ENCODE measurements at regions not wholly inside any gene's neighbourhood (a gene's known extent, or its start where the extent isn't known, plus 50 kb on each side); places are given as distances from the start of the nearest gene placed in this dataset.

DNA sequence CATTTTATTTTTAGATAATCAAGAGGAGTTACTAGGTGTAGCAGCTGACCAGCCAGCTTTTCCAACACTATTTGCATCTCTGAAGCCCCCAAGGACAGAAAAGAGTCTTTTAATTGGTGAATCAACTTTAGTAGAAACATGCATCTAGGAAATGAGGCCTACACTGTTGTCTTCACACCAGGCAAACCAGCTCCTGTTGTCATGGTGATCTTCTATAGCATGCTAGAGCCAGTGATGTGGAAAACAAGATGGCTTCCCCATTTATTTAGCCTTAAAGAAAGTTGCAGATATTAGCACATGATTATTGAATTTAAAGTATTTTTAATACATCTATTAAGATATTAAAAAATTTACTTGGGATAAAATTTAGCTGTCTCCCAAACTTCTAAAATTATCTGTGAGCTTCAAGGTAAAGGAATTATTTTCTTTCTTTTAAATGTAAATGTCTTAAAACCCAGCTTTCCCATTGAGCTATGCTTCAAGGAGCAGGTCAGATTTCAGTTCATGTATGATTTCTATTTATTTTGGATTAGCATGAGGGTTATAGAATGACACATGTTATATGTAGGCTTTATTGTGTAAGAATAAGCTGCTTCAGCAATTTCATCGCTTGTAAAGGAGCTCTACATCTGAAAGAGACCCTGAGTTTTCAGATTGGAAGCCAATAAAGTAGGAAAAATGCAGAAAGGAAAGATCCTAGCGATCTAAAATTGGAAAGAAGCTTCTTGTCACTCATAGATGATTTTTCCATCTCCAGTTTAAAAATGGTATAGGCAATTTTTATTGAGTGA is 564.9 kb upstream of the CITED2 start:
- no peak overlapping the region for H3K4me3 Mint-ChIP-seq
- no peaks in the 10 kb centered on the region for H3K27me3 Mint-ChIP-seq (ENCODE audit: low read depth)
- TF ChIP-seq, protein P1, sequence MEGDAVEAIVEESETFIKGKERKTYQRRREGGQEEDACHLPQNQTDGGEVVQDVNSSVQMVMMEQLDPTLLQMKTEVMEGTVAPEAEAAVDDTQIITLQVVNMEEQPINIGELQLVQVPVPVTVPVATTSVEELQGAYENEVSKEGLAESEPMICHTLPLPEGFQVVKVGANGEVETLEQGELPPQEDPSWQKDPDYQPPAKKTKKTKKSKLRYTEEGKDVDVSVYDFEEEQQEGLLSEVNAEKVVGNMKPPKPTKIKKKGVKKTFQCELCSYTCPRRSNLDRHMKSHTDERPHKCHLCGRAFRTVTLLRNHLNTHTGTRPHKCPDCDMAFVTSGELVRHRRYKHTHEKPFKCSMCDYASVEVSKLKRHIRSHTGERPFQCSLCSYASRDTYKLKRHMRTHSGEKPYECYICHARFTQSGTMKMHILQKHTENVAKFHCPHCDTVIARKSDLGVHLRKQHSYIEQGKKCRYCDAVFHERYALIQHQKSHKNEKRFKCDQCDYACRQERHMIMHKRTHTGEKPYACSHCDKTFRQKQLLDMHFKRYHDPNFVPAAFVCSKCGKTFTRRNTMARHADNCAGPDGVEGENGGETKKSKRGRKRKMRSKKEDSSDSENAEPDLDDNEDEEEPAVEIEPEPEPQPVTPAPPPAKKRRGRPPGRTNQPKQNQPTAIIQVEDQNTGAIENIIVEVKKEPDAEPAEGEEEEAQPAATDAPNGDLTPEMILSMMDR (IDR thresholded peaks at IDR 0.05; ENCODE audit: unreplicated experiment in 3 of 3) = no peak
- peak overlapping the region in 1 of 3 experiments; percentile 15 for H3K27ac Mint-ChIP-seq
- H3K4me1 Mint-ChIP-seq = peaks cover 26% of the 10 kb centered on the region
- H3K9me3 Mint-ChIP-seq = no peaks in the 10 kb centered on the region
- H3K36me3 Mint-ChIP-seq (ENCODE audit: low read depth) = no peaks in the 10 kb centered on the region

DNA sequence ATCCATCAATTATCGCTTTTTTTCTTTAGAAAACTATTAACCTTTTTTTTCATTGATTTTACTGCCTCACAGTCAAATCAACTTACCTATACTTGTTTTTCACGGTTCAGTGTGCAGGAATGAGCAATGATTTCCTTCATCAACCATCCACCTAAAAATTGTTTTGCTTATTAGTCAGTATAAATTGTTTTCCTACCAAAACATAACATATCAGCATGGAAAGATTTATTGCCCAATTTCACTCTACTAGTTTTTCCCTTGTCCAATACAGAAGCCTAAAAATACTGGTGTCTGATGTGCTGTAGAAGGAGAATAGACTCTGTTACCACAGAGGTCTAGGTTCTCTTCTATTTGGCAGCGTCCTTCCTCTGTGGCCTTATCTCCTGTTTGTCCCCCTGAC is 558.2 kb upstream of the CITED2 start:
- Mint-ChIP-seq H3K27ac (no peak overlapping the region), H3K4me3 (no peak overlapping the region), H3K36me3 (ENCODE audit: low read depth) (no peaks in the 10 kb centered on the region), H3K27me3 (ENCODE audit: low read depth) (no peaks in the 10 kb centered on the region), H3K4me1 (no peaks in the 10 kb centered on the region), H3K9me3 (no peaks in the 10 kb centered on the region)
- TF ChIP-seq, protein P1 (IDR thresholded peaks at IDR 0.05; ENCODE audit: unreplicated experiment in 3 of 3) = no peak

DNA sequence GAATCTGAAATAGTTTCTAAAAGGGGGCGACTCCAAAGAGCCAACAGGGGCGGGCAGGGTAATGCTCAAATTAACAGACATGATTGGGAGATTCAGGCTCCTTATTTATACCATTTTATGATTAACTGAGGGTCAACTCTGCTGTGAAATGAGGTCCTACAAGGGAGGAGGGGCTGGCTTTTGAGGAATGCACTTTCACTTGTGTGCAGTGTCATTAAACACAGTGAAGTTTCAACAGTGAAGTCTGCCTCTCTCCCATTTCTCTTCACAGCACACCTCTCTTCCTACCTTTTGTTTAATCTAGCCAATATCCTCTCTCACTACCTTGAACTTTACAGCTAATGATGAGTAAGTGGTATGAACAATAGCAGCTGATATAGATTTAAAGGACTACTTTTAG is 557.3 kb upstream of the CITED2 start:
- H3K4me3 Mint-ChIP-seq = no peak overlapping the region
- H3K4me1 Mint-ChIP-seq = no peaks in the 10 kb centered on the region
- H3K9me3 Mint-ChIP-seq = no peaks in the 10 kb centered on the region
- H3K36me3 Mint-ChIP-seq (ENCODE audit: low read depth) = no peaks in the 10 kb centered on the region
- TF ChIP-seq, protein P1 (IDR thresholded peaks at IDR 0.05; ENCODE audit: unreplicated experiment in 3 of 3) = no peak
- no peaks in the 10 kb centered on the region for H3K27me3 Mint-ChIP-seq (ENCODE audit: low read depth)
- H3K27ac Mint-ChIP-seq = peak overlapping the region in 2 of 3 experiments; percentile 17 to 71

DNA sequence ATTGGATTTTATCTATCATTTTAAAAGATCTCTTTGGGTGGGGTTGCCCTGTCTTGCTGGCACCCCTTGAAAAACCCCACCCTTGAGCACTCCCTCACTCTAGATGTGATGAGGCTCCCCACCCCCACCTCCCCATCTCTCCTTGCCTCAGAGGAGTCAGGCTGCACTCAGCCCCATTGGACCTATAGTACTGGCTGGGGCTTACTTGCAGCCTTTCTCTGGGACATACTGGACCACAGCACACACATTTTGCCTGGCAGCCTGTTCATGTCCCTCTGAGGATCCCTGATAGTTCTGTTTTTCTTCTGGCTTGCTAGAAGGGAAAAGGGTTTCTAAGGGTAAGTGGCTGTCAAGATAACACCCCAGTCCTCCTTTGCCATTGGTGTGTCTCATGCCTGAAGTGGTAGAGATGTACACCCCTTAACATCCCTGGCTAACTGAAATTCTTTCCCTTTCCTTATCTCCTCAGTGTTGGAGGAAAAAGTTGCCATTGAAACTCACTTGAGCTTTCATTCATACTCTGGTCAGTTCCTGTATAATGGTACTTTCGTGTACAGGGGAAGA is 553.4 kb upstream of the CITED2 start:
- no peaks in the 10 kb centered on the region for H3K27me3 Mint-ChIP-seq (ENCODE audit: low read depth)
- no peaks in the 10 kb centered on the region for H3K36me3 Mint-ChIP-seq (ENCODE audit: low read depth)
- no peak overlapping the region for H3K4me3 Mint-ChIP-seq
- H3K9me3 Mint-ChIP-seq = no peaks in the 10 kb centered on the region
- no peak overlapping the region for H3K27ac Mint-ChIP-seq
- TF ChIP-seq, protein P1 (IDR thresholded peaks at IDR 0.05; ENCODE audit: unreplicated experiment in 3 of 3) = no peak
- peaks cover 9% of the 10 kb centered on the region for H3K4me1 Mint-ChIP-seq

DNA sequence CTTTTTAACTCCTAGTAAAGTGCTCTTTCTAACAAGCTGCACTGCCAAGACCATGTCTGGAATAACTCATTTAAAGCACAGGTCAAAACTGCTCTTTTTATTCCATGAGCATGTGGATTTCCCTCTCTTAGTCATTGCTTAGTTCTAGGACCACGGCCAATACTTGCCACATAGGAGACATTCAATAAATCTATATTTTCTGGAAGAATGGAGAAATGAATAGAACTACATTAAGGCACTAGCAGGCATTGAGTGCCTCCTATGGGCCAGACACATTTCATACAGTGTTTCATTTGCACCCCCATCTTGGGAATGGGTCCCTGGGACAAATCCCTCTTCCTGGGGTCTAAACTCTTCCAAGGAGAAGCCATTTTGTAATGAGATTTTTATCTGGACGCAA is 552.8 kb upstream of the CITED2 start:
- no peaks in the 10 kb centered on the region for H3K36me3 Mint-ChIP-seq (ENCODE audit: low read depth)
- TF ChIP-seq, protein P1 (IDR thresholded peaks at IDR 0.05; ENCODE audit: unreplicated experiment in 3 of 3) = peak in 2 of 3 experiments; percentile 19 to 36
- H3K4me1 Mint-ChIP-seq = peaks cover 9% of the 10 kb centered on the region
- no peak overlapping the region for H3K4me3 Mint-ChIP-seq
- peak overlapping the region in 1 of 3 experiments; percentile 18 for H3K27ac Mint-ChIP-seq
- H3K9me3 Mint-ChIP-seq = no peaks in the 10 kb centered on the region
- no peaks in the 10 kb centered on the region for H3K27me3 Mint-ChIP-seq (ENCODE audit: low read depth)

DNA sequence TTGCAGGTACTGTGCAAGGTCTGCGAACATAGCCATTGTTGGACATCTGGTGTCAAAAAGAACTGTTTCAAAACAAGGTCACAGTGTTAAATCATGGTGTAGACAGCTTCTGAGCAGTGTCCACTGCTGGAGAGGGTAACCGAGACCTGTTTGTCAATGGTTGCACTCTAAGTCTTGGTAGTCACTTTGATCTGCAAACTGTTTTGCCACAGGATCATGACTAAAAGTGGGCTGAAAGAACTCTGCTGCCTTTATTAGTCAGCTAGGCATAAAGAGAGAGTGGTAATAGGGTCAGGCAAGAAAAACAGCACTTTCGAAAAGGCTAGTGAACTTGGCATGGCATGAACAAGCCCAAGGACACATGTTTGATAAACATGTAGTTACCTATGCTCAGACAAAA is 552.3 kb upstream of the CITED2 start:
- Mint-ChIP-seq H3K27ac (no peak overlapping the region), H3K4me3 (no peak overlapping the region), H3K27me3 (ENCODE audit: low read depth) (no peaks in the 10 kb centered on the region), H3K36me3 (ENCODE audit: low read depth) (no peaks in the 10 kb centered on the region), H3K9me3 (no peaks in the 10 kb centered on the region), H3K4me1 (peaks cover 9% of the 10 kb centered on the region)
- TF ChIP-seq, protein P1 (IDR thresholded peaks at IDR 0.05; ENCODE audit: unreplicated experiment in 3 of 3) = no peak

All from nephron (organoid).